ENCODE measurements at regions not wholly inside any gene's neighbourhood (a gene's known extent, or its start where the extent isn't known, plus 50 kb on each side); places are given as distances from the start of the nearest gene placed in this dataset.

DNA sequence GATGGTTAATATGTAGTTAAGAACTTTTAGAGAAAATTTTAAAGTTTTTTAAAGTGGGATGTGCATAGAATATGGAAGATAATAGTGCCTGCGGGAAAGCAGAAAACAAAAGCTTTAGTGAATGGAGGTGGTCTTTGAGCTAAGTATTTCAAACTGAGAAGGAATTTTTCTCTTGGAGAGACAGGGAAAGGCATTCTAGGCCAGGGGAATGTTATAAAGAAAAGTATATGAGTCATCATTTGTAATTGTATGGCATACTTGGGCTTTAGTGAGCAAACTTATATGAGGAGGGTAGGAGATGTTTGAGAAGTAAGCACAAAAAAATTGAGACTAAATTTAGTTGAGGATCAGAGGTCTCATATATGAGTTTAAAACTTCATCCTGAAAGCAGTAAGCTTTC is 467.0 kb downstream of the PPARGC1A start:
- no TSS peak for BruUV-seq (replicated peaks)
- DNase-seq (ENCODE audit: low read depth, low spot score) (no peak), ATAC-seq (no peak)
- H3K4me1 ChIP-seq (ENCODE audit: control insufficient read depth, insufficient read depth, low read length): no peaks in the 10 kb centered on the region
- H3K27ac ChIP-seq (ENCODE audit: low read length): no peak overlapping the region
- H3K9me3 ChIP-seq (ENCODE audit: control insufficient read depth, insufficient read depth, low read depth, low read length): no peaks in the 10 kb centered on the region
- H3K27me3 ChIP-seq (ENCODE audit: control insufficient read depth, insufficient read depth, low read length): no peaks in the 10 kb centered on the region
- in situ Hi-C loops (cut with HindIII; ENCODE audit: low pct_unique_long_range_greater_than_20kb, low sequenced_read_pairs) (no loop called here), intact Hi-C loops (cut with micrococcal nuclease; ENCODE audit: unreplicated experiment) (no loop called here)
- no peaks in the 10 kb centered on the region for H3K36me3 ChIP-seq (ENCODE audit: control insufficient read depth, insufficient read depth, low read length)
- no peak overlapping the region for H3K4me3 ChIP-seq (ENCODE audit: low read depth in 2 of 2, low read length in 2 of 2)
- POLR2A ChIA-PET: no interaction called here
- TF ChIP-seq SIN3A (IDR thresholded peaks at IDR 0.05; ENCODE audit: borderline replicate concordance, insufficient read depth, low read depth, low read length): no peak
- no peak for TF ChIP-seq TCF7L2 (IDR thresholded peaks at IDR 0.05; ENCODE audit: low read depth, low read length)
- TF ChIP-seq, protein P1, sequence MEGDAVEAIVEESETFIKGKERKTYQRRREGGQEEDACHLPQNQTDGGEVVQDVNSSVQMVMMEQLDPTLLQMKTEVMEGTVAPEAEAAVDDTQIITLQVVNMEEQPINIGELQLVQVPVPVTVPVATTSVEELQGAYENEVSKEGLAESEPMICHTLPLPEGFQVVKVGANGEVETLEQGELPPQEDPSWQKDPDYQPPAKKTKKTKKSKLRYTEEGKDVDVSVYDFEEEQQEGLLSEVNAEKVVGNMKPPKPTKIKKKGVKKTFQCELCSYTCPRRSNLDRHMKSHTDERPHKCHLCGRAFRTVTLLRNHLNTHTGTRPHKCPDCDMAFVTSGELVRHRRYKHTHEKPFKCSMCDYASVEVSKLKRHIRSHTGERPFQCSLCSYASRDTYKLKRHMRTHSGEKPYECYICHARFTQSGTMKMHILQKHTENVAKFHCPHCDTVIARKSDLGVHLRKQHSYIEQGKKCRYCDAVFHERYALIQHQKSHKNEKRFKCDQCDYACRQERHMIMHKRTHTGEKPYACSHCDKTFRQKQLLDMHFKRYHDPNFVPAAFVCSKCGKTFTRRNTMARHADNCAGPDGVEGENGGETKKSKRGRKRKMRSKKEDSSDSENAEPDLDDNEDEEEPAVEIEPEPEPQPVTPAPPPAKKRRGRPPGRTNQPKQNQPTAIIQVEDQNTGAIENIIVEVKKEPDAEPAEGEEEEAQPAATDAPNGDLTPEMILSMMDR (IDR thresholded peaks at IDR 0.05): no peak
- TF ChIP-seq, protein P2, sequence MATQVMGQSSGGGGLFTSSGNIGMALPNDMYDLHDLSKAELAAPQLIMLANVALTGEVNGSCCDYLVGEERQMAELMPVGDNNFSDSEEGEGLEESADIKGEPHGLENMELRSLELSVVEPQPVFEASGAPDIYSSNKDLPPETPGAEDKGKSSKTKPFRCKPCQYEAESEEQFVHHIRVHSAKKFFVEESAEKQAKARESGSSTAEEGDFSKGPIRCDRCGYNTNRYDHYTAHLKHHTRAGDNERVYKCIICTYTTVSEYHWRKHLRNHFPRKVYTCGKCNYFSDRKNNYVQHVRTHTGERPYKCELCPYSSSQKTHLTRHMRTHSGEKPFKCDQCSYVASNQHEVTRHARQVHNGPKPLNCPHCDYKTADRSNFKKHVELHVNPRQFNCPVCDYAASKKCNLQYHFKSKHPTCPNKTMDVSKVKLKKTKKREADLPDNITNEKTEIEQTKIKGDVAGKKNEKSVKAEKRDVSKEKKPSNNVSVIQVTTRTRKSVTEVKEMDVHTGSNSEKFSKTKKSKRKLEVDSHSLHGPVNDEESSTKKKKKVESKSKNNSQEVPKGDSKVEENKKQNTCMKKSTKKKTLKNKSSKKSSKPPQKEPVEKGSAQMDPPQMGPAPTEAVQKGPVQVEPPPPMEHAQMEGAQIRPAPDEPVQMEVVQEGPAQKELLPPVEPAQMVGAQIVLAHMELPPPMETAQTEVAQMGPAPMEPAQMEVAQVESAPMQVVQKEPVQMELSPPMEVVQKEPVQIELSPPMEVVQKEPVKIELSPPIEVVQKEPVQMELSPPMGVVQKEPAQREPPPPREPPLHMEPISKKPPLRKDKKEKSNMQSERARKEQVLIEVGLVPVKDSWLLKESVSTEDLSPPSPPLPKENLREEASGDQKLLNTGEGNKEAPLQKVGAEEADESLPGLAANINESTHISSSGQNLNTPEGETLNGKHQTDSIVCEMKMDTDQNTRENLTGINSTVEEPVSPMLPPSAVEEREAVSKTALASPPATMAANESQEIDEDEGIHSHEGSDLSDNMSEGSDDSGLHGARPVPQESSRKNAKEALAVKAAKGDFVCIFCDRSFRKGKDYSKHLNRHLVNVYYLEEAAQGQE (IDR thresholded peaks at IDR 0.05; ENCODE audit: insufficient read depth in 1 of 2, low read depth in 2 of 2, low read length in 1 of 2): no peak
- no peak for TF ChIP-seq POLR2AphosphoS5 (IDR thresholded peaks at IDR 0.05; ENCODE audit: low read depth, low read length)
- CTCF ChIA-PET: no interaction called here

DNA sequence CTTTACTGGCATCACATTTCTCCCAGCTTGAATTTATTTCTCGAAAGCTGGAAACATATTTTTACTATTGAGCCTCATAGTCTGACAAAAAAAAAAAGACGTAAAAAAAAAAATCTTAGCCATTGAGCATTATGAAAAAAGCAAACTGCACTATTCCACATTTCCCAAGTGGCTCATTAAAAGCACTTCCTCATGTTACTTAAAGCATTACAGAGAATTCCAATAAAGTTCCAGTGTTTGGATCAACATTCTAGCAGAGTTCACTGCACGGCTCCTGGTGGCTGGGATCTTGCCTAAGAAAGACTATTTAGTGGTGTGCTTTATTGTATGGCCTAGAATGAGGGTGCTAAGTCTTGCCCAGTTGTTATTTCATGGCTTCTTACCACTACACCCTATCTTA is 476.2 kb downstream of the PPARGC1A start:
- Histone ChIP-seq H3K27me3 (ENCODE audit: control insufficient read depth, insufficient read depth, low read length) (no peaks in the 10 kb centered on the region), H3K9me3 (ENCODE audit: control insufficient read depth, insufficient read depth, low read depth, low read length) (no peaks in the 10 kb centered on the region), H3K4me1 (ENCODE audit: control insufficient read depth, insufficient read depth, low read length) (no peaks in the 10 kb centered on the region), H3K4me3 (ENCODE audit: low read depth in 2 of 2, low read length in 2 of 2) (no peak overlapping the region), H3K27ac (ENCODE audit: low read length) (no peak overlapping the region), H3K36me3 (ENCODE audit: control insufficient read depth, insufficient read depth, low read length) (no peaks in the 10 kb centered on the region)
- TF ChIP-seq POLR2AphosphoS5 (IDR thresholded peaks at IDR 0.05; ENCODE audit: low read depth, low read length) (no peak), SIN3A (IDR thresholded peaks at IDR 0.05; ENCODE audit: borderline replicate concordance, insufficient read depth, low read depth, low read length) (no peak), TCF7L2 (IDR thresholded peaks at IDR 0.05; ENCODE audit: low read depth, low read length) (no peak)
- TF ChIP-seq, protein P1 (IDR thresholded peaks at IDR 0.05): no peak
- TF ChIP-seq, protein P2 (IDR thresholded peaks at IDR 0.05; ENCODE audit: insufficient read depth in 1 of 2, low read depth in 2 of 2, low read length in 1 of 2): no peak
- ATAC-seq (no peak), DNase-seq (ENCODE audit: low read depth, low spot score) (no peak)
- ChIA-PET CTCF (no interaction called here), POLR2A (no interaction called here)
- in situ Hi-C loops (cut with HindIII; ENCODE audit: low pct_unique_long_range_greater_than_20kb, low sequenced_read_pairs) (no loop called here), intact Hi-C loops (cut with micrococcal nuclease; ENCODE audit: unreplicated experiment) (no loop called here)
- no TSS peak for BruUV-seq (replicated peaks)
